Breast epithelium (tissue), 3 donors: ENCODE measurements at regions not wholly inside any gene's neighbourhood (a gene's known extent, or its start where the extent isn't known, plus 50 kb on each side); places are given as distances from the start of the nearest gene placed in this dataset.
"Not testable (repeated sequence)": the region's sequence is repeated elsewhere in the genome, so short reads cannot be mapped to it uniquely, and the experiment has no call there.

Source experiments
- CTCF ChIP-seq, 3 donors: fragments of 450-650 bp; IDR thresholded peaks; one replicate each; pipeline ENCODE4 v1.5.1; 2016 to 2017; ENCODE audit warnings: antibody characterized with exemption in 3 of 3, mild to moderate bottlenecking in 3 of 3, moderate library complexity in 3 of 3
- POLR2AphosphoS5 ChIP-seq, 3 donors: sonication (generic); formaldehyde crosslinking; IDR thresholded peaks; one replicate each; pipeline ENCODE4 v1.6.1; 2017; ENCODE audit warnings: antibody characterized with exemption in 3 of 3

GRCh38 chr10:28085760-28086159, 86.9 kb upstream of the ODAD2 start:
- TF ChIP-seq POLR2AphosphoS5, CTCF (IDR thresholded peaks at IDR 0.05): not testable (repeated sequence)
